Heart left ventricle (tissue), 16 donors: ENCODE measurements at regions not wholly inside any gene's neighbourhood (a gene's known extent, or its start where the extent isn't known, plus 50 kb on each side); places are given as distances from the start of the nearest gene placed in this dataset.
A peak's percentile ranks its signal among the peaks of the same experiment; 100 is the strongest.

Experiments used
- ATAC-seq, 4 donors: fragments of 200-7000 bp; cut with Tn5 transposase; one replicate each; pipeline ENCODE4 v1.9.1; 2020 to 2022; ENCODE audit warnings: moderate library complexity in 4 of 4, mild to moderate bottlenecking in 3 of 4, moderate number of reproducible peaks in 1 of 4
- DNase-seq, 5 donors: peaks; one replicate each; pipeline ENCODE4 v3.0.0-alpha.2; 2020
- H3K27ac ChIP-seq, 12 donors: fragments of 200-600 bp; sonication (generic) in 4 of 12; one replicate each; pipeline versions ENCODE4 v1.5.0 to v1.8.0; 2016 to 2022; ENCODE audit warnings: mild to moderate bottlenecking in 2 of 12
- H3K27me3 ChIP-seq, 9 donors: fragments of 200-600 bp; sonication (generic) in 2 of 9; one replicate each; pipeline versions ENCODE4 v1.5.1 to v1.8.0; 2016 to 2022; ENCODE audit warnings: mild to moderate bottlenecking in 3 of 9
- H3K36me3 ChIP-seq, 9 donors: fragments of 200-600 bp; sonication (generic) in 2 of 9; one replicate each; pipeline versions ENCODE4 v1.5.0 to v1.8.0; 2018 to 2022; ENCODE audit warnings: mild to moderate bottlenecking in 2 of 9
- H3K4me1 ChIP-seq, 12 donors: fragments of 200-600 bp; sonication (generic) in 4 of 12; one replicate each; pipeline versions ENCODE4 v1.5.0 to v1.8.0; 2016 to 2022; ENCODE audit warnings: mild to moderate bottlenecking in 3 of 12
- H3K4me3 ChIP-seq, 12 donors: fragments of 200-600 bp; sonication (generic) in 4 of 12; one replicate each; pipeline versions ENCODE4 v1.5.0 to v1.8.0; 2017 to 2022; ENCODE audit warnings: mild to moderate bottlenecking in 9 of 12, moderate library complexity in 4 of 12
- H3K9me3 ChIP-seq, 12 donors: fragments of 200-600 bp; sonication (generic) in 4 of 12; one replicate each; pipeline versions ENCODE4 v1.5.0 to v1.8.0; 2016 to 2022; ENCODE audit warnings: mild to moderate bottlenecking in 1 of 12
- CTCF ChIP-seq, 12 donors: fragments of 200-600 bp; sonication (generic) in 4 of 12; IDR thresholded peaks; one replicate each; pipeline versions ENCODE4 v1.5.0 to v1.8.0; 2018 to 2022; ENCODE audit warnings: antibody characterized with exemption in 12 of 12, mild to moderate bottlenecking in 5 of 12
- POLR2A ChIP-seq, 2 donors: fragments of 450-650 bp; IDR thresholded peaks; one replicate each; pipeline ENCODE4 v1.6.1; 2017; ENCODE audit warnings: antibody characterized with exemption in 2 of 2, mild to moderate bottlenecking in 2 of 2, moderate library complexity in 2 of 2
- WGBS, 4 donors: extraction: QIAGEN DNeasy Blood & Tissue Kit in 2 of 4; methylation state at CpG; one replicate each; pipeline versions ENCODE4 v1.1.5 to v1.1.7; 2013 to 2018; 5-methylcytosine and 5-hydroxymethylcytosine counted together
- intact Hi-C, 10 donors: fragments of 100-400 bp; cut with DNase I; formaldehyde crosslinking; loops; one replicate each; pipeline versions ENCODE4 v1.11.1 to v1.14.2; 2022
- donor health status: ischemic (EF 13 %, LVEDD 7.1; RV severe dilation, severe dysfunction).
- donor health status: healthy with polysubstance abuse.
- donor health status: DM: no; HTN: yes; CAD: no.
- donor health status: DM: no; HTN: no; CAD: no.
- donor health status: ischemic (EF 25% LVEDD 6.9; RV normal size, moderate dysfunction).
- donor health status: ischemic (EF 25% LVEDD 5.7; RV mildly dilated, moderate dysfunction).
- donor health status: healthy.
- donor health status: DM: yes; HTN: yes; CAD: no.
- donor health status: ischemic (EF 35%, LVEDD 5.7; RV mildly dilated, moderate dysfunction).
- donor health status: nonischemic (EF 11% LVEDD 7.7; RV severe dilation, severe dysfunction).
- donor health status: DM: yes; HTN: yes; CAD: no.
- donor health status: PGD.
- donor health status: ischemic (EF 29% LVEDD 5.4; RV normal size, mild dysfunction).
- donor health status: nonischemic (EF 23%, LVEDD 6.1; RV moderate dilation, normal function).

- intact Hi-C loops, result no loop called here
Observed at GRCh38 chr12:107447336-107447735, 238.3 kb upstream of the PWP1 start.

GRCh38 chr12:107448198-107448597, 237.4 kb upstream of the PWP1 start:
- Histone ChIP-seq H3K4me1 (no peaks in the 10 kb centered on the region), H3K9me3 (no peaks in the 10 kb centered on the region), H3K4me3 (no peak overlapping the region), H3K27ac (no peak overlapping the region), H3K27me3 (peaks cover 0 to 11% (median 0%) of the 10 kb centered on the region in 9 donors), H3K36me3 (no peaks in the 10 kb centered on the region)
- 45 to 73% (median 57%) methylated on average over 1 of the region's 1 CpG for WGBS, 4 donors
- no peak for DNase-seq
- TF ChIP-seq CTCF (IDR thresholded peaks at IDR 0.05), result peak in 8 of 12 donors; percentile 17 to 41 (median 36)
- TF ChIP-seq POLR2A (IDR thresholded peaks at IDR 0.05), result no peak
- intact Hi-C loops, result no loop called here
- no peak for ATAC-seq

More at GRCh38 chr12:107447336-107447735, 238.3 kb upstream of the PWP1 start:
- Histone ChIP-seq H3K9me3 (no peaks in the 10 kb centered on the region), H3K27ac (no peak overlapping the region), H3K4me1 (peaks cover 0 to under 1% (median 0%) of the 10 kb centered on the region in 12 donors), H3K36me3 (no peaks in the 10 kb centered on the region), H3K27me3 (peaks cover 0 to 8% (median 0%) of the 10 kb centered on the region in 9 donors), H3K4me3 (no peak overlapping the region)
- ATAC-seq, result no peak
- 85 to 88% (median 85%) methylated on average over 5 of the region's 5 CpGs for WGBS, 4 donors
- no peak for TF ChIP-seq POLR2A (IDR thresholded peaks at IDR 0.05)
- TF ChIP-seq CTCF (IDR thresholded peaks at IDR 0.05), result no peak
- DNase-seq, result no peak

- H3K9me3 ChIP-seq, result no peaks in the 10 kb centered on the region
- peaks cover 0 to 11% (median 0%) of the 10 kb centered on the region in 9 donors for H3K27me3 ChIP-seq
- H3K27ac ChIP-seq, result no peak overlapping the region
- intact Hi-C loops, result loop anchor here in 1 of 10 donors (10.0 kb wide), 1 partner anchor 75 kb away; no protein-coding TSS in a partner anchor
- ATAC-seq (no peak), DNase-seq (no peak)
- no peak overlapping the region for H3K4me3 ChIP-seq
- no peaks in the 10 kb centered on the region for H3K36me3 ChIP-seq
- 82 to 89% (median 85%) methylated on average over 1 of the region's 1 CpG for WGBS, 4 donors
- no peaks in the 10 kb centered on the region for H3K4me1 ChIP-seq
- TF ChIP-seq CTCF (IDR thresholded peaks at IDR 0.05) (no peak), POLR2A (IDR thresholded peaks at IDR 0.05) (no peak)
Observed at GRCh38 chr12:107449891-107450290, 235.7 kb upstream of the PWP1 start.

- Histone ChIP-seq H3K4me3 (no peak overlapping the region), H3K9me3 (no peaks in the 10 kb centered on the region), H3K27me3 (peaks cover 0 to 11% (median 0%) of the 10 kb centered on the region in 9 donors), H3K4me1 (no peaks in the 10 kb centered on the region), H3K27ac (no peak overlapping the region), H3K36me3 (no peaks in the 10 kb centered on the region)
- intact Hi-C loops, result loop anchor here in 1 of 10 donors (10.0 kb wide), 1 partner anchor 74 kb away; no protein-coding TSS in a partner anchor
- WGBS, 4 donors, result 37 to 47% (median 41%) methylated on average over 3 of the region's 3 CpGs
- TF ChIP-seq POLR2A (IDR thresholded peaks at IDR 0.05) (no peak), CTCF (IDR thresholded peaks at IDR 0.05) (no peak)
- DNase-seq (no peak), ATAC-seq (no peak)
Observed at GRCh38 chr12:107450541-107450940, 235.1 kb upstream of the PWP1 start.
